ENCODE measurements at regions not wholly inside any gene's neighbourhood (a gene's known extent, or its start where the extent isn't known, plus 50 kb on each side); places are given as distances from the start of the nearest gene placed in this dataset.

GRCh38 chr1:98102345-98103030 lies 181.7 kb upstream of the DPYD start (continued):
- TF ChIP-seq, protein P1, sequence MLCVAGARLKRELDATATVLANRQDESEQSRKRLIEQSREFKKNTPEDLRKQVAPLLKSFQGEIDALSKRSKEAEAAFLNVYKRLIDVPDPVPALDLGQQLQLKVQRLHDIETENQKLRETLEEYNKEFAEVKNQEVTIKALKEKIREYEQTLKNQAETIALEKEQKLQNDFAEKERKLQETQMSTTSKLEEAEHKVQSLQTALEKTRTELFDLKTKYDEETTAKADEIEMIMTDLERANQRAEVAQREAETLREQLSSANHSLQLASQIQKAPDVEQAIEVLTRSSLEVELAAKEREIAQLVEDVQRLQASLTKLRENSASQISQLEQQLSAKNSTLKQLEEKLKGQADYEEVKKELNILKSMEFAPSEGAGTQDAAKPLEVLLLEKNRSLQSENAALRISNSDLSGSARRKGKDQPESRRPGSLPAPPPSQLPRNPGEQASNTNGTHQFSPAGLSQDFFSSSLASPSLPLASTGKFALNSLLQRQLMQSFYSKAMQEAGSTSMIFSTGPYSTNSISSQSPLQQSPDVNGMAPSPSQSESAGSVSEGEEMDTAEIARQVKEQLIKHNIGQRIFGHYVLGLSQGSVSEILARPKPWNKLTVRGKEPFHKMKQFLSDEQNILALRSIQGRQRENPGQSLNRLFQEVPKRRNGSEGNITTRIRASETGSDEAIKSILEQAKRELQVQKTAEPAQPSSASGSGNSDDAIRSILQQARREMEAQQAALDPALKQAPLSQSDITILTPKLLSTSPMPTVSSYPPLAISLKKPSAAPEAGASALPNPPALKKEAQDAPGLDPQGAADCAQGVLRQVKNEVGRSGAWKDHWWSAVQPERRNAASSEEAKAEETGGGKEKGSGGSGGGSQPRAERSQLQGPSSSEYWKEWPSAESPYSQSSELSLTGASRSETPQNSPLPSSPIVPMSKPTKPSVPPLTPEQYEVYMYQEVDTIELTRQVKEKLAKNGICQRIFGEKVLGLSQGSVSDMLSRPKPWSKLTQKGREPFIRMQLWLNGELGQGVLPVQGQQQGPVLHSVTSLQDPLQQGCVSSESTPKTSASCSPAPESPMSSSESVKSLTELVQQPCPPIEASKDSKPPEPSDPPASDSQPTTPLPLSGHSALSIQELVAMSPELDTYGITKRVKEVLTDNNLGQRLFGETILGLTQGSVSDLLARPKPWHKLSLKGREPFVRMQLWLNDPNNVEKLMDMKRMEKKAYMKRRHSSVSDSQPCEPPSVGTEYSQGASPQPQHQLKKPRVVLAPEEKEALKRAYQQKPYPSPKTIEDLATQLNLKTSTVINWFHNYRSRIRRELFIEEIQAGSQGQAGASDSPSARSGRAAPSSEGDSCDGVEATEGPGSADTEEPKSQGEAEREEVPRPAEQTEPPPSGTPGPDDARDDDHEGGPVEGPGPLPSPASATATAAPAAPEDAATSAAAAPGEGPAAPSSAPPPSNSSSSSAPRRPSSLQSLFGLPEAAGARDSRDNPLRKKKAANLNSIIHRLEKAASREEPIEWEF (IDR thresholded peaks at IDR 0.05; ENCODE audit: insufficient replicate concordance, low read depth, low read length): no peak
- no peak for TF ChIP-seq IRF4 (IDR thresholded peaks at IDR 0.05; ENCODE audit: low read depth, low read length)
- TF ChIP-seq CBX3 (IDR thresholded peaks at IDR 0.05; ENCODE audit: borderline replicate concordance, low read depth): no peak

GRCh38 chr1:98101364-98101763 lies 180.5 kb upstream of the DPYD start:
- FAIRE-seq: no peak
- RAD21 ChIA-PET (ENCODE audit: unreplicated experiment): no interaction called here
- WGBS (ENCODE audit: insufficient coverage, insufficient replicate concordance, low lambda C conversion rate, missing lambda C conversion rate): 40% methylated on average over 2 of the region's 2 CpGs

More at GRCh38 chr1:98101364-98101763, 180.5 kb upstream of the DPYD start:
- no peak for TF ChIP-seq SIN3A (IDR thresholded peaks at IDR 0.05; ENCODE audit: low read depth, low read length)
- TF ChIP-seq, protein P2, sequence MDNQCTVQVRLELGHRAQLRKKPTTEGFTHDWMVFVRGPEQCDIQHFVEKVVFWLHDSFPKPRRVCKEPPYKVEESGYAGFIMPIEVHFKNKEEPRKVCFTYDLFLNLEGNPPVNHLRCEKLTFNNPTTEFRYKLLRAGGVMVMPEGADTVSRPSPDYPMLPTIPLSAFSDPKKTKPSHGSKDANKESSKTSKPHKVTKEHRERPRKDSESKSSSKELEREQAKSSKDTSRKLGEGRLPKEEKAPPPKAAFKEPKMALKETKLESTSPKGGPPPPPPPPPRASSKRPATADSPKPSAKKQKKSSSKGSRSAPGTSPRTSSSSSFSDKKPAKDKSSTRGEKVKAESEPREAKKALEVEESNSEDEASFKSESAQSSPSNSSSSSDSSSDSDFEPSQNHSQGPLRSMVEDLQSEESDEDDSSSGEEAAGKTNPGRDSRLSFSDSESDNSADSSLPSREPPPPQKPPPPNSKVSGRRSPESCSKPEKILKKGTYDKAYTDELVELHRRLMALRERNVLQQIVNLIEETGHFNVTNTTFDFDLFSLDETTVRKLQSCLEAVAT (IDR thresholded peaks at IDR 0.05): no peak
- no peak for TF ChIP-seq PBX3 (IDR thresholded peaks at IDR 0.05; ENCODE audit: insufficient replicate concordance, low read depth, low read length)
- TF ChIP-seq TARDBP (IDR thresholded peaks at IDR 0.05; ENCODE audit: borderline replicate concordance): no peak
- no peak for TF ChIP-seq ASH2L (IDR thresholded peaks at IDR 0.05; ENCODE audit: borderline replicate concordance, low read depth)
- no peak for TF ChIP-seq STAT3 (IDR thresholded peaks at IDR 0.05; ENCODE audit: low read depth, low read length)
- no peak for TF ChIP-seq FOS (IDR thresholded peaks at IDR 0.05; ENCODE audit: borderline replicate concordance, extremely low read depth, insufficient read length)
- Histone ChIP-seq H3K79me2 (ENCODE audit: control insufficient read depth, insufficient read depth, low read length) (no peaks in the 10 kb centered on the region), H3K4me3 (no peak overlapping the region), H3K9ac (ENCODE audit: control insufficient read depth, insufficient read depth, low read length) (no peak overlapping the region), H3K9me3 (replicated peaks; ENCODE audit: control insufficient read depth, insufficient read depth, low read length) (no peaks in the 10 kb centered on the region), H2AFZ (ENCODE audit: control insufficient read depth, low read depth, low read length) (no peak overlapping the region), H3K4me1 (ENCODE audit: control insufficient read depth, insufficient read depth, low read length) (no peaks in the 10 kb centered on the region), H4K20me1 (ENCODE audit: control insufficient read depth, insufficient read depth) (no peaks in the 10 kb centered on the region), H3K27me3 (replicated peaks in 1 of 2; ENCODE audit: control insufficient read depth in 2 of 2, insufficient read depth in 2 of 2, low read length in 1 of 2) (no peaks in the 10 kb centered on the region), H3K36me3 (ENCODE audit: control insufficient read depth in 2 of 2, insufficient read depth in 2 of 2, low read length in 1 of 2) (no peaks in the 10 kb centered on the region), H3K4me2 (ENCODE audit: control insufficient read depth, insufficient read depth) (no peak overlapping the region), H3K27ac (ENCODE audit: control insufficient read depth, insufficient read depth) (no peak overlapping the region)
- ChIA-PET CTCF (no interaction called here), SMC1A (ENCODE audit: uncharacterized antibody, unreplicated experiment) (no interaction called here), POLR2A (no interaction called here)
- in situ Hi-C loops (cut with MboI): no loop called here
- no peak for DNase-seq (ENCODE audit: low read depth, low spot score)
- ATAC-seq: no peak
- no TSS peak for BruUV-seq (replicated peaks)
- intact Hi-C loops (cut with micrococcal nuclease; ENCODE audit: unreplicated experiment): no loop called here

Measured in GM12878 (cell line).